Endodermal cell (in vitro differentiated cells): ENCODE measurements at regions not wholly inside any gene's neighbourhood (a gene's known extent, or its start where the extent isn't known, plus 50 kb on each side); places are given as distances from the start of the nearest gene placed in this dataset.
A peak's percentile ranks its signal among the peaks of the same experiment; 100 is the strongest.

Source experiments
- DNase-seq: peaks from one replicate; pipeline ENCODE4 v3.0.0-alpha.2; 2017
- H3K27ac ChIP-seq: 2 replicates; pipeline ENCODE4 v1.5.1; 2013; ENCODE audit warnings: mild to moderate bottlenecking, low read depth, low read length, moderate library complexity
- H3K27me3 ChIP-seq: 2 replicates; pipeline ENCODE4 v1.6.1; 2013; ENCODE audit warnings: mild to moderate bottlenecking, low read length, moderate library complexity; ENCODE audit not compliant: insufficient read depth, control insufficient read depth, poor library complexity, severe bottlenecking
- H3K36me3 ChIP-seq: 2 replicates; pipeline ENCODE4 v1.7.0; 2013; ENCODE audit warnings: mild to moderate bottlenecking, low read length, moderate library complexity; ENCODE audit not compliant: control insufficient read depth, insufficient read depth
- H3K4me1 ChIP-seq: one replicate; pipeline ENCODE4 v1.7.0; 2013; ENCODE audit warnings: low read length; ENCODE audit not compliant: control insufficient read depth, insufficient read depth
- H3K4me3 ChIP-seq: 2 replicates; pipeline ENCODE4 v1.5.1; 2013; ENCODE audit warnings: mild to moderate bottlenecking, low read length, moderate library complexity
- H3K9ac ChIP-seq: 2 replicates; pipeline ENCODE4 v1.6.1; 2013; ENCODE audit warnings: mild to moderate bottlenecking, low read length, moderate library complexity; ENCODE audit not compliant: poor library complexity, severe bottlenecking; ENCODE audit errors: extremely low read depth
- H3K9me3 ChIP-seq: 2 replicates; pipeline ENCODE4 v1.6.1; 2013; ENCODE audit warnings: mild to moderate bottlenecking, low read length, moderate library complexity; ENCODE audit not compliant: control insufficient read depth
- H3K27ac Mint-ChIP-seq: 2 replicates; pipeline ENCODE4 v1.8.0; 2020; ENCODE audit warnings: mixed read lengths
- H3K27me3 Mint-ChIP-seq: 2 replicates; pipeline ENCODE4 v1.8.0; 2021; ENCODE audit warnings: mild to moderate bottlenecking, mixed read lengths; ENCODE audit not compliant: insufficient read depth
- H3K36me3 Mint-ChIP-seq: 2 replicates; pipeline ENCODE4 v1.8.0; 2020; ENCODE audit warnings: low read depth, mixed read lengths
- H3K4me1 Mint-ChIP-seq: 2 replicates; pipeline ENCODE4 v1.8.0; 2020; ENCODE audit warnings: mixed read lengths
- H3K4me3 Mint-ChIP-seq: 2 replicates; pipeline ENCODE4 v1.8.0; 2020; ENCODE audit warnings: mild to moderate bottlenecking, moderate library complexity, mixed read lengths
- H3K9me3 Mint-ChIP-seq: 2 replicates; pipeline ENCODE4 v1.8.0; 2020; ENCODE audit warnings: mild to moderate bottlenecking, mixed read lengths
- WGBS, 2 experiments: methylation state at CpG; one replicate each; pipeline versions ENCODE4 v1.1.5 to v1.1.7; 2013; ENCODE audit warnings: missing lambda C conversion rate in 2 of 2, mixed read lengths in 1 of 2; ENCODE audit not compliant: insufficient coverage in 1 of 2, insufficient read length in 1 of 2; 5-methylcytosine and 5-hydroxymethylcytosine counted together
- TF ChIP-seq, protein P1 (sequence below): fragments of 200-600 bp; sonication (generic); conservative IDR thresholded peaks from 2 replicates; pipeline ENCODE4 v1.5.0; 2021; ENCODE audit warnings: antibody characterized with exemption, mild to moderate bottlenecking

DNA sequence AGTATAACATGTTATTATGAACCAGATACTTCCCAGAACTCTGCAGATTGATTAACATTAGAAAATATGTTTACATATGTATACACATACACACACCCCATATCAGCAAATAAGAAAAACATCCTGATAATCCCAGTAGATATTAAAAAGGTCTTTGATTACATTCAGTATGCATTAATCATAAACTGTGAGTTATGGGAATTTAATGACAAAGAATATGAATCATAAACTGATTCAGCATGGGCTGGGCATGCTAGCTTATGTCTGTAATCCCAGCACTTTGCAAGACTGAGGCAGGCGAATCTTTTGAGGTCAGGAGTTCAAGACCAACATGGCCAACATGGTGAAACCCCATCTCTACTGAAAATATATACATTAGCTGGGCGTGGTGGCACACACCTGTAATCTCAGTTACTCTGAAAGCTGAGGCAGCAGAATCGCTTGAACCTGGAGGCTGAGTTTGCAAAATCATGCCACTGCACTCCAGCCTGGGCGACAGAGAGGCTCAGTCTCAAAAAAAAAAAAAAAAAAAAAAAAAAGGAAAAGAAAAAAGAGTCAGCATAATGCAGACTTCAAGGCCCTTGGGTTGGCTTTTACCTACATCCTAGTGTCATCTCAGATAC, 581.9 kb upstream of the PRR20A start:
- Mint-ChIP-seq H3K4me3 (no peak overlapping the region), H3K4me1 (no peaks in the 10 kb centered on the region), H3K36me3 (no peaks in the 10 kb centered on the region), H3K27ac (no peak overlapping the region), H3K9me3 (no peaks in the 10 kb centered on the region), H3K27me3 (no peaks in the 10 kb centered on the region)
- no peaks in the 10 kb centered on the region for H3K4me1 ChIP-seq
- no peak overlapping the region for H3K27ac ChIP-seq
- no peak overlapping the region for H3K9ac ChIP-seq
- H3K27me3 ChIP-seq: no peaks in the 10 kb centered on the region
- 71 to 92% methylated on average over 2 to 4 of the region's 4 CpGs for WGBS, 2 experiments
- H3K9me3 ChIP-seq: peaks cover 6% of the 10 kb centered on the region
- TF ChIP-seq, protein P1, sequence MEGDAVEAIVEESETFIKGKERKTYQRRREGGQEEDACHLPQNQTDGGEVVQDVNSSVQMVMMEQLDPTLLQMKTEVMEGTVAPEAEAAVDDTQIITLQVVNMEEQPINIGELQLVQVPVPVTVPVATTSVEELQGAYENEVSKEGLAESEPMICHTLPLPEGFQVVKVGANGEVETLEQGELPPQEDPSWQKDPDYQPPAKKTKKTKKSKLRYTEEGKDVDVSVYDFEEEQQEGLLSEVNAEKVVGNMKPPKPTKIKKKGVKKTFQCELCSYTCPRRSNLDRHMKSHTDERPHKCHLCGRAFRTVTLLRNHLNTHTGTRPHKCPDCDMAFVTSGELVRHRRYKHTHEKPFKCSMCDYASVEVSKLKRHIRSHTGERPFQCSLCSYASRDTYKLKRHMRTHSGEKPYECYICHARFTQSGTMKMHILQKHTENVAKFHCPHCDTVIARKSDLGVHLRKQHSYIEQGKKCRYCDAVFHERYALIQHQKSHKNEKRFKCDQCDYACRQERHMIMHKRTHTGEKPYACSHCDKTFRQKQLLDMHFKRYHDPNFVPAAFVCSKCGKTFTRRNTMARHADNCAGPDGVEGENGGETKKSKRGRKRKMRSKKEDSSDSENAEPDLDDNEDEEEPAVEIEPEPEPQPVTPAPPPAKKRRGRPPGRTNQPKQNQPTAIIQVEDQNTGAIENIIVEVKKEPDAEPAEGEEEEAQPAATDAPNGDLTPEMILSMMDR: no peak
- no peaks in the 10 kb centered on the region for H3K36me3 ChIP-seq
- no peak for DNase-seq
- H3K4me3 ChIP-seq: no peak overlapping the region

DNA sequence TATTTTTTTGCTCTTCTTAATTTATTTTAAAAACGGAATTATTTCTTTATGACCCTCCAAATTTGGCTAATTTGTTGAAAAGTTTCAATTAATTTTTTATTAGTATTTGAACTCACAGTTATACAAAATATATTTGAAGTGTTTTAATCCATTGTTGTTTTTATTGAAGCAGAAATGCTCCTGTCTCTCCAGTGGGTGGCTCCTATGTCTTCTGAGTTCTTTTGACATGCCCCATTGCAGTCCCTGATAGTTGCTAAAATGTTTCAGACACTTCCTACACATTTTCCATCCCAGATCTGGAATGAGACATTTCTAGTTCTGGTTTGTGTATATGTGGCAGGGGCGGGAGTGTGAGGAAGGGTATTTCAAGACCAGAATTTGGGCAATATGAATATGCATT, 579.4 kb upstream of the PRR20A start:
- Histone ChIP-seq H3K9me3 (peaks cover 6% of the 10 kb centered on the region), H3K36me3 (no peaks in the 10 kb centered on the region), H3K27ac (no peak overlapping the region), H3K4me3 (no peak overlapping the region), H3K9ac (no peak overlapping the region), H3K27me3 (no peaks in the 10 kb centered on the region), H3K4me1 (no peaks in the 10 kb centered on the region)
- Mint-ChIP-seq H3K27me3 (no peaks in the 10 kb centered on the region), H3K27ac (no peak overlapping the region), H3K4me1 (no peaks in the 10 kb centered on the region), H3K4me3 (no peak overlapping the region), H3K9me3 (no peaks in the 10 kb centered on the region), H3K36me3 (no peaks in the 10 kb centered on the region)
- TF ChIP-seq, protein P1: peak; percentile 67
- no peak for DNase-seq
- 100% methylated on average over 1 of the region's 2 CpGs; no CpG with 5 or more reads in 1 of the 2 experiments for WGBS, 2 experiments

DNA sequence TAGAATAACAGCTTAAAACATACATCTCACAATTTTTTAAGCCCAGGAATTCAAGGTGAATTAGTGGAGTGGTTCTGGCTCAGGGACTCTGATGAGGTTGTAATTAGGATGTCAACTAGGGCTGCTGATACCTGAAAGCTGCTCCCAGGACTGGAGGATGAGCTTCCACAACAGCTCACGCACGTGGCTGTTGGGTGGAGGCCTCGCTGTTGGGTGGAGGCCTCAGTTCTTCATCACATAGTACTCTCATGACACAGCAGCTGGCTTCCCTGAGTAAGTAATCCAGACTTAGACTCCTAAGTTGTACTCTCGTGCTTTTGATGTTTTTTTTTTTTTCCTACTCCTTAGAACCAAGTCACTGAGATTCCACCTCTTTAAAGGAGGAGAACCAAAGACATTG, 577.1 kb upstream of the PRR20A start:
- Histone ChIP-seq H3K27ac (no peak overlapping the region), H3K4me1 (no peaks in the 10 kb centered on the region), H3K36me3 (no peaks in the 10 kb centered on the region), H3K9me3 (no peaks in the 10 kb centered on the region), H3K27me3 (no peaks in the 10 kb centered on the region), H3K9ac (no peak overlapping the region), H3K4me3 (no peak overlapping the region)
- Mint-ChIP-seq H3K27me3 (no peaks in the 10 kb centered on the region), H3K27ac (no peak overlapping the region), H3K4me1 (no peaks in the 10 kb centered on the region), H3K9me3 (no peaks in the 10 kb centered on the region), H3K36me3 (no peaks in the 10 kb centered on the region), H3K4me3 (no peak overlapping the region)
- DNase-seq: no peak
- WGBS, 2 experiments: 95% methylated on average over 3 to 4 of the region's 4 CpGs
- TF ChIP-seq, protein P1: no peak
